ENCODE measurements at regions not wholly inside any gene's neighbourhood (a gene's known extent, or its start where the extent isn't known, plus 50 kb on each side); places are given as distances from the start of the nearest gene placed in this dataset.

DNA sequence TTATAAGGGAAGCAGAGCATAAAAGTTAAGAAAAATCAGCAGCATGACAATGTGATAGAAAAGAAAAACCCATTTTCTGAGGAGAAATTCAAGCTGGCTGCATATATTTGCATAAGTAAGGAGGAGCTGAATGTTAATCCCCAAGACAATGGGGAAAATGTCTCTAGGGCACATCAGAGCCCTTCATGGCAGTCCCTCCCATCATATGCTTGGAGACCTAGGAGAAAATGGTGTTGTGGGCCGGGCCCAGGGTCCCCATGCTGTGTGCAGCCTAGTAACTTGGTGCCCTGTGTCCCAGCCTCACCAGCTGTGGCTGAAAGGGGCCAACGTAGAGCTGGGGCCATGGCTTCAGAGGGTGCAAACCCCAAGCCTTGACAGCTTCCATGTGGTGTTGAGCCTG is 100.6 kb upstream of the PLPPR4 start:
- no peak for DNase-seq (ENCODE audit: low spot score)

DNA sequence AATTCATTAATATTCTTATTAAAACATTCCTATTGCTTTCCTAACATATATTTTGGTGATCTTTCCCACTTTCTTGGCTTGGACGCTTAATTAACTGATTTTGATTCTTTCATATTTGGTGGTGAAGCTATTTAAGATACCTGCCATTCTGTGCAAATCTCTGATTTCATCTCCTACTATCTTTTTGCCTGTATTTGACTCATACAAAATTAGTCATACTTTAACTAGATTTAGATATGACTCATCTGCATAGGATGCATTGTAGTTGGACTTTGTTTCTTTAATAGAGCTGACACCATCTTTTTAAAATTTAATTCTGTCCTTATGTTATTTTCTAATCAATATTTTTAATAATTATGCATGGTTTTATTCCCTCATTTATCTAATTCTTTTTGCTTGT is 93.8 kb upstream of the PLPPR4 start:
- no peak for DNase-seq (ENCODE audit: low spot score)

DNA sequence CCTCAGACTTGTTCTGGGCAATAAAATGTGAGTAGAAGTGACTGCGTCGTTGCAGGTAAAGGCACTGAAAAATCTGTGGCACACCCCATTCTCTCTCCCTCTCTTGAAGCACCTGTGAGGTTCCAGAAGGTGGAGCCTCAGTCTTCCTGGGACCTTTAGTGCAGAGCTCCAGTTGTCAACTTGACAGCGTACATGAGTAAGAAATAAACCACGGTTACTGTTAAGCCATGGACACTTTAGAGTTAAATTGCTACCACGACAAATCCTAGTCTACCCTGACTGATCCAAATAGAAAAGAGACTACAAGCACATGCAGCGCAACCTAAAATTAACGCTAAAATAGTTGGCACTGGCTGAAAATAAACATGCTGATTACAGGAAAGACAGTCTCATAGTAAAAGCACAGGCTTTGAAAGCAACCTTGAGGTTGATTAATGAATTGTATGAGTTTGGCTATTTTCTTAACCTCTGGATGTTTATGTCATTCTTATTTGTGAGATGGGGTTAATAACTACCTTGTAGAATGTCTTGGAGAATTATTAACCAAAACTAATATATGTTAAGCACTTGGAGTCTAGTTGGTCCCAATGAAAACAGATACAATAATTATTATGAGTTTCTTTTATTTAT is 93.0 kb upstream of the PLPPR4 start:
- no peak for DNase-seq (ENCODE audit: low spot score)

DNA sequence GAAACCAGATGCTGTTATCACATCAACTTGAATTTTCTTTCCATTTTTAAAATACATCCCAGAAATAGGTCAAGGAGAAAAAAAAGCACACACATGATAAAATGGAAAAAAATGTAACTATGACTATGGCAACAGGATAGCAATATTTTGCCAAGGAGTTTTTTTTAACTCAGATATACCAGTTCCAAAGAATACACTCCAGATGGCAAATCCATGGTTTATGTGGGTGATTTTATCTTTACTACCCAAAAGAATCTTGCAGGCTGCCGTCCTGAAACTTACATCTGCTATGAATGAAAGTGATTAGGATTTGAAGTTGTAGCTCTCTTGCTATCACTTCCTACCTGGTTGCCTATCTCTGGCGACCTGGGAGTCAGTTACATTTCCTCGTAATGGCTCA is 91.0 kb upstream of the PLPPR4 start:
- no peak for DNase-seq (ENCODE audit: low spot score)

DNA sequence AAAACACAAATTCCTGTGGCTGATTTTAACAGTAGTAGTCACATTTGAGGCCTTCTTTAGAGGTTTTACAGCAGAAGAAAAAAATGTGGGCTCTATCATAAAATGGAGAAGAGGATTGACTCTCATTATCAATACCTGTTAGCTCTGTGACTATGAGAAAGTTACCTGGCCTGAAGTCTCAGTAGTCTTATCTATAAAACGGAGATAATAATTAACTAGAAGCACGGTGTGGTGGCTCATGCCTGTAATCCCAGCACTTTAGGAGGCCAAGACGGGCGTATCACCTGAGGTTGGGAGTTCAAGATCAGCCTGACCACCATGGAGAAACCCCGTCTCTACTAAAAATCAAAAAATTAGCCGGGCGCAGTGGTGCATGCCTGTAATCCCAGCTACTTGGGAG is 90.4 kb upstream of the PLPPR4 start:
- DNase-seq (ENCODE audit: low spot score) = no peak

DNA sequence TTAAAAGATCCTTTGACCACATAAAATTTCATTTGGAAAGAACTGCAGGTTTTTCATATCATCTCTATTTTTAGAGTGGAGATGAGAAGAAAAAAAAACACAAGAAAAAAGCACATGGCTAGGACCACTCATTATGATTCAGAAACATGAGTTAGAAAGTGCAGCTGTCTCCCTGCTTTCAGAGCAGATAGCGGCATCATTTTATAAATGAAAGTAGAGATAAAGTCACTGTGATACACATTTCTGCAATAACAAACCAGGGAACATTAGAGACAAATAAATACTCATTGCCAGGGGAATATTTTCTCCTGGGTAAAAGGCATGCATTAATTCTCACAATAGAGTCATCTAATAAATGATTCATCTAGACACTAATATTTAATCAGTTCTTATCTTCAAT is 87.5 kb upstream of the PLPPR4 start:
- DNase-seq (ENCODE audit: low spot score) = no peak

DNA sequence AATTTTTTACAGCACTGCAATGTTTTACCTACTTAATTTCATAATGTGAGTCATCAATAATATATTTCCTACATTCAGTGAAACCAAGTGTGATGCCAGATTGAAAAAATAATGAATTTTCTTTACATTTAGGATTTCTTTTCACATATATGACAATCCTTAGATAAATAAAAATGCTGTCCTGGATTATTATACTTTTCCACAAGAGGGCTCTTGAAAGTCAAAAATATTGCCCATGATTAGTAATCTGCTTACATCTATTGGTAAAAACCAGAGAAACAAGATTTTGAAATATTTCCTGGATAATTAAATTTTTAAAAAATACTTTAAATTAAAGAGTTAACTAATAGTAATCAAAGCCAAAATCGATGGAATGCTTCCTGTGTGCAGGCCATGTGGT is 86.8 kb upstream of the PLPPR4 start:
- DNase-seq (ENCODE audit: low spot score) = no peak

DNA sequence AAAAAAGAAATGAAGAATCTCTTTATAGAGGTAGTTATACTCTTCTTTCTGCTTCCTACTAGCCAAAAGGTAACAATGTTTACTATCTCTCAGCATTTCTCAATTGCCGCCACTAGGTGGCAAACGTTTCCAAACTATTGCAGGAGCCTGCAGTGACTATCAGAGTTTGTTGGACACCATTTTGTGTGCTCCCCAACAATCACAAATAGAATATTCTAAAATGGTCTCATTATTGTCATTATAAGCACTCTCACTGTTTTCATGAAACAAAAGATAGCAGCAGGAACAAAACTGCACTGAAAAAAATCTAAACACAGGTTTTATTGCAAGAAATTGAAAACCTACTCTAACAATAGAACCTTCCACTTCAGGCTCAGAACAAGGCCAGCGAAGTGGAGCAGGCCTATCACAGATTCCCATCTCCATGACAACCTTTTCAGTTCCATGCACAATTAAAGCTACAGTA is 83.9 kb upstream of the PLPPR4 start:
- DNase-seq (ENCODE audit: low spot score) = peak; percentile 63

DNA sequence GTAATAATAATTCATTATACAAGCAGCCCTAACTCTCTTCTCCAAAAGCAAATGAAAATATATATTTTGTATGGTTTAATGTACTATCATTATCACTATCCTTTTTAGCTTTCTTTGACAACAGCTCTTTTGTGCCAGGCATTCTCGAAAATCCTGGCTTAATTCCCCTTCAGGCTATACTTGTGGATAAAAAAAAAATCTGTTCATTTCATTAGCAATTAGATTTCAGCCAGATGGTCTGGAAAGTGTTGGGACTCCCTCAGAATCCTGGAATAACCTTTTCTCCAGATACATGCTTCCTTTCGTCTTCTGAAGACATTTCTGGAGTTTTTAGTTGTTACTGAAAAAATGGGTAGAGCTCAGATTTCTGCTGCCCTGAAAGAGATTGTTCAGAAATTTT is 83.4 kb upstream of the PLPPR4 start:
- DNase-seq (ENCODE audit: low spot score) = no peak

DNA sequence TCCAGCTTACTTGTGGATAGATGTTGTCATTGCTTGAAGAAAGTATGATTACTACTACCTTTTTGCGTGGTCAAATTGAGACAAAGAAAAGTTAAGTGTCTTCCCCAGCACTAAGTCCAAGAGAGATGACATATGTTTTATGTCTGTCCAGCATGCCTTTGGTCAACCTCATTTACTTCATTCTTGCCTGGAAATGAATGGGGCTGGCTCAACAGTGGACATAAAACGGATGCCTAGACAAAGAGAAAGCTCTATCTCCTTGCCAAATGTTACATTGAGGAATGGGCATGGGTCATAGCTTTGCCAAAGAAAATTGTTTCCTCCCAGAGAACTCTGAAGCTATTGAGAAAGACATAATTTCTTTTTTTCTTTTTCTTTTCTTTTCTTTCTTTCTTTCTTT is 82.4 kb upstream of the PLPPR4 start:
- no peak for DNase-seq (ENCODE audit: low spot score)

DNA sequence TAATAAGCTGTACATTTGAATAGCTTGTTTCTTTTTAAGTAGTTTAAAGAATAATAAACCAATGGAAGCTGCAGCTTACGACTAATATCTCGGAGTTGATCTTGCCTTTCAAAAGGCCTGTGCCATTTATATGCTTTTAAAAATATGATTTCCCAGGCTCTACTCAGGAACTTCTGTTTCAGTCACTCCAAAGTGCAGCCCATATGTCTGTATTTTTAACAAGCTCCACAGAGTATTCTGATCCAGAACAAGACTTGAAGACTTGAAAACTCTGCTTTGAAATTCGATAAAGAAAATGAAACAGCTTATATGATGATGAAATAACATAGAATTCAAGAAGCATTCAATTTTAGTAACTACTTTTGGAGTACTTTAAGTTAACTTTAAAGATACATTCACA is 79.1 kb upstream of the PLPPR4 start:
- no peak for DNase-seq (ENCODE audit: low spot score)

DNA sequence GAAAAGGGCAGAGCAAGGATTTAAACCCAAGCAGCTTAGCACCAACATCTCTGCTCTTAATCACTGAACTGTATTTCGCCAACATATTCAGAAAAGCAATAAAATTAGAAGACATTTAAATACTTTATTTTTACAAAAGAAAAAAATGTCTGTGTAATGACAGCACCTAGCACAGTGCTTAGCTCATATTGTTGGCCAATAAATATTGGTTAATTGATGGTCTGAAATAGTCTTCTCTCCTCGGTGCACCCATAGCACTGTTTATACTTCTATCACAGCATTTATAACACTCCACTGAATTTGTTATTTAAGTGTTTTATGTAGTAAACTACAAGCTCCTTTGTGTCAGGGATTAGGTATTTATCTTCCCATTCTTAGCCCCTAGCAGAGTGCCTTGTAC is 70.9 kb upstream of the PLPPR4 start:
- no peak for DNase-seq (ENCODE audit: low spot score)

DNA sequence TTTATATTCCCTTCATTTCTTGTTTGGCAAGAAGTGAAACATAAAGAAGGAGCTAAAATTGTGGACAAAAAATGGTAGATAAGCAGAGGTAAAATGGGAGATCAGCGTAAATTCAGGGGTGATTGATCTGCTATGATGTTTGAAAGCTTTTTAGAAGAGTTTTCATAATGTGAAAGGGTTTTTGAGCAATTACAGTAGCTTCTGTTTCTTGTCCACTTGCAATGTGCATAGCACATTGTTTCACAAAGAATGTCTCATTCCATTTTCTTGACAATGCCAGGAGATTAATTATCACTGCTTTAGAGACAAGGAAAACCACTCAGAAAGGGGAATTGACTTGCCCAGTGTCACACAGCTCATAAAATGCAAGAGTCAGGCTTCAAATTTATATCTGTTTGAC is 65.9 kb upstream of the PLPPR4 start:
- DNase-seq (ENCODE audit: low spot score) = no peak

DNA sequence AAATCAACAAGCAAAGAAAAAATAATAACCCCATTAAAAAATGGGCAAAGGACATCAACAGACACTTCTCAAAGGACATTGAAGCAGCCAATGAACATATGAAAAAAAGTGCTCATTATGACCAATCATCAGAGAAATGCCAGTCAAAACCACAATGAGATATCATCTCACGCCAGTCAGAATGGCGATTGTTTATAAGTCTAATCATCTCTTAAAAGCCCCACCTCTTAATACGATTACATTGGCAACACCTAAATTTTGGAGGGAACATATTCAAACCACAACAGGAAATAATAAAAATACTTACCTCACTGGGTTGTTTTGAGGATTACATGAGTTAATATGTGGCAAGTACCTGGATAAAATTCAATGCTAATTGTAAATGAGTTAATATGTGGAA is 57.1 kb upstream of the PLPPR4 start:
- DNase-seq (ENCODE audit: low spot score) = no peak

Data from AG20443 (cell line).